Keratinocyte (primary cell): ENCODE measurements at regions not wholly inside any gene's neighbourhood (a gene's known extent, or its start where the extent isn't known, plus 50 kb on each side); places are given as distances from the start of the nearest gene placed in this dataset.

Experiments
- DNase-seq: peaks from one replicate; pipeline ENCODE4 v3.0.0-alpha.2; 2011; ENCODE audit warnings: low read depth, missing footprints, low spot score
- FAIRE-seq: peaks from 2 replicates; lab custom pipeline; 2011; peaks lifted over from hg19 to GRCh38; lab: Jason Lieb, UNC
- H2AFZ ChIP-seq: 2 replicates; pipeline ENCODE4 v1.6.0; 2012; ENCODE audit warnings: low read length, control low read depth, inconsistent platforms; ENCODE audit not compliant: control insufficient read depth
- H3K27ac ChIP-seq: 2 replicates; pipeline ENCODE4 v1.5.1; 2011; ENCODE audit warnings: low read length; ENCODE audit not compliant: control insufficient read depth, insufficient read depth
- H3K27me3 ChIP-seq: 3 replicates; pipeline ENCODE4 v1.6.0; 2011; ENCODE audit warnings: low read length; ENCODE audit not compliant: control insufficient read depth, insufficient read depth; ENCODE audit errors: extremely low read depth
- H3K36me3 ChIP-seq, 2 experiments: 2 replicates in 1 of 2; 3 replicates in 1 of 2; pipeline ENCODE4 v1.5.1; 2011; ENCODE audit warnings: low read length in 2 of 2, mild to moderate bottlenecking in 1 of 2; ENCODE audit not compliant: control insufficient read depth in 2 of 2, insufficient read depth in 2 of 2; ENCODE audit errors: extremely low read depth in 1 of 2
- H3K4me1 ChIP-seq: 3 replicates; pipeline ENCODE4 v1.5.1; 2011; ENCODE audit warnings: low read length; ENCODE audit not compliant: control insufficient read depth, insufficient read depth; ENCODE audit errors: extremely low read depth
- H3K4me2 ChIP-seq: 3 replicates; pipeline ENCODE4 v1.6.0; 2011; ENCODE audit warnings: low read depth, low read length; ENCODE audit not compliant: control insufficient read depth, insufficient read depth; ENCODE audit errors: extremely low read depth
- H3K4me3 ChIP-seq, 3 experiments: fragments of 200-600 bp in 1 of 3; sonication (generic) in 1 of 3; 2 replicates in 2 of 3; 3 replicates in 1 of 3; pipeline ENCODE4 v1.5.1; 2011 to 2016; ENCODE audit warnings: low read length in 3 of 3, mild to moderate bottlenecking in 3 of 3, control low read depth in 2 of 3, inconsistent platforms in 1 of 3, low read depth in 1 of 3, mixed read lengths in 1 of 3, mixed run types in 1 of 3, moderate library complexity in 1 of 3; ENCODE audit not compliant: control insufficient read depth in 2 of 3, insufficient read depth in 2 of 3; ENCODE audit errors: extremely low read depth in 1 of 3
- H3K79me2 ChIP-seq: 2 replicates; pipeline ENCODE4 v1.6.0; 2012; ENCODE audit warnings: low read length; ENCODE audit not compliant: control insufficient read depth, insufficient read depth
- H3K9ac ChIP-seq: 3 replicates; pipeline ENCODE4 v1.6.0; 2011; ENCODE audit warnings: low read length; ENCODE audit not compliant: control insufficient read depth, insufficient read depth; ENCODE audit errors: extremely low read depth
- H3K9me1 ChIP-seq: 3 replicates; pipeline ENCODE4 v1.6.0; 2011; ENCODE audit warnings: low read length; ENCODE audit not compliant: control insufficient read depth, insufficient read depth; ENCODE audit errors: extremely low read depth
- H3K9me3 ChIP-seq: 2 replicates; pipeline ENCODE4 v1.5.1; 2012; ENCODE audit warnings: low read depth, low read length; ENCODE audit not compliant: control insufficient read depth
- H4K20me1 ChIP-seq: 3 replicates; pipeline ENCODE4 v1.6.0; 2011; ENCODE audit warnings: low read length; ENCODE audit not compliant: control insufficient read depth, insufficient read depth; ENCODE audit errors: extremely low read depth
- EZH2 ChIP-seq: IDR thresholded peaks from one replicate; pipeline ENCODE4 v1.6.1; 2012; ENCODE audit warnings: inconsistent platforms, mild to moderate bottlenecking, low read length, moderate library complexity
- dilution Hi-C: fragments of 300-500 bp; cut with MboI; formaldehyde crosslinking; loops from one replicate; pipeline ENCODE4 v1.7.0; 2020; ENCODE audit warnings: low sequenced_read_pairs; ENCODE audit not compliant: extremely low pct_ligation_motif_present
- TF ChIP-seq, protein P1 (sequence below), 3 experiments: IDR thresholded peaks in 1 of 3; conservative IDR thresholded peaks in 1 of 3; optimal IDR thresholded peaks in 1 of 3; 2 replicates in 2 of 3; 3 replicates in 1 of 3; pipeline versions ENCODE3 to v1.5.1; 2011; ENCODE audit warnings: low read length in 3 of 3, mild to moderate bottlenecking in 3 of 3, moderate library complexity in 2 of 3, control low read depth in 1 of 3, inconsistent platforms in 1 of 3; ENCODE audit not compliant: insufficient read depth in 2 of 3; ENCODE audit errors: extremely low read depth in 1 of 3

DNA sequence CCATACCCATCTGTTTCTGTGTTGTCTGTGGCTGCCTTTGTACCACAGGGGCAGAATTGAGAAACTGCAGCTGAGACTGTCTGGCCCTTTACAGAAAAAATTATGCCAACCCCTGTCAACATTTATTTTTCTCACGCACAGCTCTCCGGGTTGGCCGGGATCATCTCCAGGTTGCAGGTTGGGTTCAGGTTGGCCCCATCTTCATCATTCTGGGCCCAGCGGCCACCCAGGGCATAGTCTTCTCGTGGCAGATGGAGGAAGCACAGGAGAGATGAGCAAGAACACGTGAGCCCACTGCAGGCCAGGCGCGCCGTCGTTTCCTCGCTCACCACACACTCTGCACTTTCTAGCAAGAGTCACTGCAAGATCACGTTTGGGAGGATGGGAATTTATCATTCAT lies 66.1 kb upstream of the SEC14L1 start:
- no peaks in the 10 kb centered on the region for H4K20me1 ChIP-seq
- H3K4me3 ChIP-seq, result no peak overlapping the region
- no peak overlapping the region for H3K27ac ChIP-seq
- dilution Hi-C loops, result no loop called here
- H3K27me3 ChIP-seq, result peaks cover 44% of the 10 kb centered on the region
- DNase-seq (no peak), FAIRE-seq (no peak)
- H3K9ac ChIP-seq, result no peak overlapping the region
- no peaks in the 10 kb centered on the region for H3K4me1 ChIP-seq
- no peaks in the 10 kb centered on the region for H3K9me3 ChIP-seq
- no peaks in the 10 kb centered on the region for H3K9me1 ChIP-seq
- H3K36me3 ChIP-seq, result no peaks in the 10 kb centered on the region
- no peaks in the 10 kb centered on the region for H3K79me2 ChIP-seq
- TF ChIP-seq, protein P1, sequence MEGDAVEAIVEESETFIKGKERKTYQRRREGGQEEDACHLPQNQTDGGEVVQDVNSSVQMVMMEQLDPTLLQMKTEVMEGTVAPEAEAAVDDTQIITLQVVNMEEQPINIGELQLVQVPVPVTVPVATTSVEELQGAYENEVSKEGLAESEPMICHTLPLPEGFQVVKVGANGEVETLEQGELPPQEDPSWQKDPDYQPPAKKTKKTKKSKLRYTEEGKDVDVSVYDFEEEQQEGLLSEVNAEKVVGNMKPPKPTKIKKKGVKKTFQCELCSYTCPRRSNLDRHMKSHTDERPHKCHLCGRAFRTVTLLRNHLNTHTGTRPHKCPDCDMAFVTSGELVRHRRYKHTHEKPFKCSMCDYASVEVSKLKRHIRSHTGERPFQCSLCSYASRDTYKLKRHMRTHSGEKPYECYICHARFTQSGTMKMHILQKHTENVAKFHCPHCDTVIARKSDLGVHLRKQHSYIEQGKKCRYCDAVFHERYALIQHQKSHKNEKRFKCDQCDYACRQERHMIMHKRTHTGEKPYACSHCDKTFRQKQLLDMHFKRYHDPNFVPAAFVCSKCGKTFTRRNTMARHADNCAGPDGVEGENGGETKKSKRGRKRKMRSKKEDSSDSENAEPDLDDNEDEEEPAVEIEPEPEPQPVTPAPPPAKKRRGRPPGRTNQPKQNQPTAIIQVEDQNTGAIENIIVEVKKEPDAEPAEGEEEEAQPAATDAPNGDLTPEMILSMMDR (optimal IDR thresholded peaks at IDR 0.05 in 1 of 3, IDR thresholded peaks at IDR 0.05 in 1 of 3, conservative IDR thresholded peaks at IDR 0.05 in 1 of 3; ENCODE audit: extremely low read depth in 1 of 3, insufficient read depth in 2 of 3, low read length in 3 of 3), result no peak
- TF ChIP-seq EZH2, result no peak
- no peak overlapping the region for H2AFZ ChIP-seq
- H3K4me2 ChIP-seq, result no peak overlapping the region

DNA sequence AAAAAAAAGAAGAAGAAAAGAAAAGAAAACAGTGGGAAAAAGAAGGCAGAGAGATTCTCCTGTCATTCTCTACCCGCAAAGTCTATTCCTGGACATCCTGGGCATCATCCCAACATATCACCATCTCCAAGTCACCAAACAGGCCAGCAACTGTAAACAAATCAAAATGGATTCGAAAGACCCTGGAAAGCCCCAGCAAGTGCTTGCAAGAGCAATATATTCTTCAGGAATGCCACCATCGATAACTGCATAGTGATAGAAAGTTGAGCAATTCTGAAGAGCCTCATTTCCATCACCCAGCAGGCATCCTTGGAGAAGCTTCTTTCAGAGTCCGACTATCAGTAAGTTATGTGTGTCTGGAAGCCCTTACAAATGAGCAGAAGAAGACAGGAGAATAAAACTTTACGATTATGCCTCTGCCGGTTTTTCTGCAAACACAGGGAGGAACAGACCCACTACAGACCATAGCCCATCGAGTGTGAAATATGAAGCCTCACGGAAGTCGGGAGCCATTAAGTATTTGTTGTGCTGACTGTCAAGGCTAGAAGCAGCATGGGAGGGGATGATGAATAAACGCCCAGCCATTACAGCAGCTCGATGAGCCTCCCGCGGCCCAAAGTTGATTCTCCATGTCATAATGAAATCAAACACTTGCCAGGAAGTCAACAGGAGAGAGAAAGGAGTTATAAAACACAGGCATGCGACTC lies 64.5 kb upstream of the SEC14L1 start:
- no peak overlapping the region for H3K4me3 ChIP-seq
- dilution Hi-C loops, result no loop called here

More for the DNA sequence above, 64.5 kb upstream of the SEC14L1 start:
- Histone ChIP-seq H3K27ac (no peak overlapping the region), H3K9me3 (no peaks in the 10 kb centered on the region), H3K4me2 (peak overlapping the region; percentile 2), H3K4me1 (no peaks in the 10 kb centered on the region), H3K27me3 (peaks cover 39% of the 10 kb centered on the region), H3K36me3 (no peaks in the 10 kb centered on the region), H2AFZ (no peak overlapping the region), H3K79me2 (no peaks in the 10 kb centered on the region), H3K9ac (no peak overlapping the region), H3K9me1 (no peaks in the 10 kb centered on the region), H4K20me1 (no peaks in the 10 kb centered on the region)
- TF ChIP-seq, protein P1 (optimal IDR thresholded peaks at IDR 0.05 in 1 of 3, IDR thresholded peaks at IDR 0.05 in 1 of 3, conservative IDR thresholded peaks at IDR 0.05 in 1 of 3; ENCODE audit: extremely low read depth in 1 of 3, insufficient read depth in 2 of 3, low read length in 3 of 3), result no peak
- TF ChIP-seq EZH2, result no peak
- no peak for DNase-seq
- FAIRE-seq, result no peak
